SK-N-SH (cell line): ENCODE measurements at regions not wholly inside any gene's neighbourhood (a gene's known extent, or its start where the extent isn't known, plus 50 kb on each side); places are given as distances from the start of the nearest gene placed in this dataset.

ENCODE experiments used
- GABPA ChIP-seq: IDR thresholded peaks from 2 replicates; pipeline ENCODE4 v1.4.0; 2012; ENCODE audit warnings: low read depth, mild to moderate bottlenecking
- GATA2 ChIP-seq: sonication (generic); formaldehyde crosslinking; IDR thresholded peaks from 2 replicates; pipeline ENCODE4 v1.5.0; 2020; ENCODE audit warnings: mild to moderate bottlenecking, missing genetic modification reagents
- POLR2AphosphoS5 ChIP-seq: IDR thresholded peaks from 2 replicates; pipeline ENCODE4 v1.6.1; 2012; ENCODE audit warnings: low read depth, low read length
- RAD21 ChIP-seq: IDR thresholded peaks from 2 replicates; pipeline ENCODE4 v1.6.1; 2012; ENCODE audit warnings: mild to moderate bottlenecking, low read length
- SMC3 ChIP-seq: IDR thresholded peaks from 2 replicates; pipeline ENCODE4 v1.6.1; 2012; ENCODE audit warnings: low read depth, low read length, improper control_type of control experiment
- TAF1 ChIP-seq: IDR thresholded peaks from 2 replicates; pipeline ENCODE4 v1.6.1; 2012; ENCODE audit warnings: low read depth, mild to moderate bottlenecking, low read length, moderate library complexity, borderline replicate concordance
- TEAD4 ChIP-seq: IDR thresholded peaks from 2 replicates; pipeline ENCODE4 v1.4.0; 2012; ENCODE audit warnings: mild to moderate bottlenecking, borderline replicate concordance; ENCODE audit not compliant: insufficient read depth
- USF1 ChIP-seq: IDR thresholded peaks from 2 replicates; pipeline ENCODE4 v1.4.0; 2012; ENCODE audit warnings: low read depth, borderline replicate concordance
- TF ChIP-seq, protein P1 (sequence below): fragments of 200-600 bp; sonication (generic); IDR thresholded peaks from 2 replicates; pipeline ENCODE4 v1.6.1; 2017; ENCODE audit warnings: antibody characterized with exemption, mild to moderate bottlenecking, moderate library complexity
- TF ChIP-seq, protein P2 (sequence below): IDR thresholded peaks from 2 replicates; pipeline ENCODE4 v1.4.0; 2012; ENCODE audit warnings: low read depth
- TF ChIP-seq, protein P3 (sequence below): IDR thresholded peaks from 2 replicates; pipeline ENCODE4 v1.6.1; 2012; ENCODE audit warnings: mild to moderate bottlenecking, low read depth, low read length, moderate library complexity

DNA sequence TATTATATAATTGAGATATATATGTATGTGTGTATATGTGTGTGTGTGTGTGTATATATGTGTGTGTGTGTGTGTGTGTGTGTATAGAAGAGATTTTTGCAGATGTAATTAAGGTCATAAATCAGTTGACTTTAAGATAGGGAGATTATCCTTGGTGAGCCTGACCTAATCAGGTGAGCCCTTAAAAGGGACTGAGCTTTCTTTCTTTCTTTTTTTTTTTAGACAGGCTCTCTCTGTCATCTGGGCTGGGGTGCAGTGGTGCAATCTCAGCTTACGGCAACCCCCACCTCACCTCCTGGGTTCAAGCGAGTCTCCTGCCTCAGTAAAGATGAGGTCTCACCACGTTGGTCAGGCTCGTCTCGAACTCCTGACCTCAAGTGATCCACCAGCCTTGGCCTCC, 155.1 kb upstream of the RASGEF1B start:
- TF ChIP-seq GATA2 = no peak
- TF ChIP-seq, protein P1, sequence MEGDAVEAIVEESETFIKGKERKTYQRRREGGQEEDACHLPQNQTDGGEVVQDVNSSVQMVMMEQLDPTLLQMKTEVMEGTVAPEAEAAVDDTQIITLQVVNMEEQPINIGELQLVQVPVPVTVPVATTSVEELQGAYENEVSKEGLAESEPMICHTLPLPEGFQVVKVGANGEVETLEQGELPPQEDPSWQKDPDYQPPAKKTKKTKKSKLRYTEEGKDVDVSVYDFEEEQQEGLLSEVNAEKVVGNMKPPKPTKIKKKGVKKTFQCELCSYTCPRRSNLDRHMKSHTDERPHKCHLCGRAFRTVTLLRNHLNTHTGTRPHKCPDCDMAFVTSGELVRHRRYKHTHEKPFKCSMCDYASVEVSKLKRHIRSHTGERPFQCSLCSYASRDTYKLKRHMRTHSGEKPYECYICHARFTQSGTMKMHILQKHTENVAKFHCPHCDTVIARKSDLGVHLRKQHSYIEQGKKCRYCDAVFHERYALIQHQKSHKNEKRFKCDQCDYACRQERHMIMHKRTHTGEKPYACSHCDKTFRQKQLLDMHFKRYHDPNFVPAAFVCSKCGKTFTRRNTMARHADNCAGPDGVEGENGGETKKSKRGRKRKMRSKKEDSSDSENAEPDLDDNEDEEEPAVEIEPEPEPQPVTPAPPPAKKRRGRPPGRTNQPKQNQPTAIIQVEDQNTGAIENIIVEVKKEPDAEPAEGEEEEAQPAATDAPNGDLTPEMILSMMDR = no peak
- no peak for TF ChIP-seq USF1
- no peak for TF ChIP-seq POLR2AphosphoS5
- no peak for TF ChIP-seq TEAD4
- no peak for TF ChIP-seq GABPA
- no peak for TF ChIP-seq RAD21
- TF ChIP-seq TAF1 = no peak
- TF ChIP-seq, protein P2, sequence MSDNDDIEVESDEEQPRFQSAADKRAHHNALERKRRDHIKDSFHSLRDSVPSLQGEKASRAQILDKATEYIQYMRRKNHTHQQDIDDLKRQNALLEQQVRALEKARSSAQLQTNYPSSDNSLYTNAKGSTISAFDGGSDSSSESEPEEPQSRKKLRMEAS = no peak
- TF ChIP-seq SMC3 = no peak
- TF ChIP-seq, protein P3, sequence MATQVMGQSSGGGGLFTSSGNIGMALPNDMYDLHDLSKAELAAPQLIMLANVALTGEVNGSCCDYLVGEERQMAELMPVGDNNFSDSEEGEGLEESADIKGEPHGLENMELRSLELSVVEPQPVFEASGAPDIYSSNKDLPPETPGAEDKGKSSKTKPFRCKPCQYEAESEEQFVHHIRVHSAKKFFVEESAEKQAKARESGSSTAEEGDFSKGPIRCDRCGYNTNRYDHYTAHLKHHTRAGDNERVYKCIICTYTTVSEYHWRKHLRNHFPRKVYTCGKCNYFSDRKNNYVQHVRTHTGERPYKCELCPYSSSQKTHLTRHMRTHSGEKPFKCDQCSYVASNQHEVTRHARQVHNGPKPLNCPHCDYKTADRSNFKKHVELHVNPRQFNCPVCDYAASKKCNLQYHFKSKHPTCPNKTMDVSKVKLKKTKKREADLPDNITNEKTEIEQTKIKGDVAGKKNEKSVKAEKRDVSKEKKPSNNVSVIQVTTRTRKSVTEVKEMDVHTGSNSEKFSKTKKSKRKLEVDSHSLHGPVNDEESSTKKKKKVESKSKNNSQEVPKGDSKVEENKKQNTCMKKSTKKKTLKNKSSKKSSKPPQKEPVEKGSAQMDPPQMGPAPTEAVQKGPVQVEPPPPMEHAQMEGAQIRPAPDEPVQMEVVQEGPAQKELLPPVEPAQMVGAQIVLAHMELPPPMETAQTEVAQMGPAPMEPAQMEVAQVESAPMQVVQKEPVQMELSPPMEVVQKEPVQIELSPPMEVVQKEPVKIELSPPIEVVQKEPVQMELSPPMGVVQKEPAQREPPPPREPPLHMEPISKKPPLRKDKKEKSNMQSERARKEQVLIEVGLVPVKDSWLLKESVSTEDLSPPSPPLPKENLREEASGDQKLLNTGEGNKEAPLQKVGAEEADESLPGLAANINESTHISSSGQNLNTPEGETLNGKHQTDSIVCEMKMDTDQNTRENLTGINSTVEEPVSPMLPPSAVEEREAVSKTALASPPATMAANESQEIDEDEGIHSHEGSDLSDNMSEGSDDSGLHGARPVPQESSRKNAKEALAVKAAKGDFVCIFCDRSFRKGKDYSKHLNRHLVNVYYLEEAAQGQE = no peak
